ENCODE measurements at regions not wholly inside any gene's neighbourhood (a gene's known extent, or its start where the extent isn't known, plus 50 kb on each side); places are given as distances from the start of the nearest gene placed in this dataset.

DNA sequence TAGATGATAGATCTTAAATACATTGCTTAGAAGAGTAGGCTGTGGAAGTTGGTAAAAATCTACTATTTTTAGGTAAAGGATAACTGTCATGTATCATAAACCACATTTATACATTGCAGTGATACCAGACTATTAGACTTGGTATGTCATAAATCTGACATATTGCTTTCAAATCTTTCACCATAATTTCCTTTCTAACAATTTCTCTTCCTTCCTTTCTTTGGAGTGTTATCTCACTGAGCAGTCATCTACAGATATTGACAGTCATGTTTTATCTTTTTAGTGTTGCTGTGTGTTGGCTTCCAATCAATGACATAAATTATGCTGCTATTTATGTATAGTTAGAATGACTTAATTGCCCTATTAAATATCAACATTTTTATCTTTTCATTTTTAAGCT is 588.7 kb downstream of the TUSC7 start:
- DNase-seq (ENCODE audit: low read depth, low spot score), result no peak

DNA sequence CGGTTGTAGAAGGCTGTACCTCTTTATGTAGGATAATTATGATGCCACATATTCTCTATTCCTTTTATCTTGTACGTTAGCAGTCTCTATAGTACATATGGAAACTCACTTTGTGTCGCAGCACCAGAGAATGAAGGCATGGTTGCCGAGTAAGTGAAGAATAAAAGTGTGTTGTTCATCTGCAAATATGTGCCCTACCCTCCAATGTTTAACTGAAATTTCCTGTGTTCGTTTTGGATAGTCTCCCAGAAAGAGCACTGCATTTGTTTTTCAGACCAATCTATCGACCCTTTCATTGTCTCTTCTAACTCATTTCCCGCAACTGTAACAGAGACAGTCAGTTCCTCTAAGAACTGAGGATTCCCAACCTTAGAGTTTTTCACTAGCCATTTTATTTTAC is 592.8 kb downstream of the TUSC7 start:
- no peak for DNase-seq (ENCODE audit: low read depth, low spot score)

DNA sequence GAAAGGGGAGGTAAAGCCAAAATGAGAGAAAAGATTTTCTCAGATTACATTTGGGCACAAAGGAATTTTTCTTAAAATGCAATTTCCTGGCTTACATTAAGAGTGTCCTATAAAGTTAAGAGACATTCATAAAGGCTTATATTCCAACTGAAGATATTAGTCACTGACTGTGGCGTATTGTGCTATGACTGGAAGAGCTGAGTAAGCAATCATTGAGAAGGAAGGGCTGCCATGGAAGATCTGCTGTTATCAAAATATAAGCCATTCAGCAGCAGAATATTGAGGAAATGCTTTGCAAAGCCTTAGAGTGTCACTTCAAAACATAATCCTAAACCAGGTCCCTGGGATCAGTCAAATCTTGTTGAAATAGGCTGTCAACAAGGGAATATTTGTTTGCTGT is 593.9 kb downstream of the TUSC7 start:
- DNase-seq (ENCODE audit: low read depth, low spot score), result no peak

DNA sequence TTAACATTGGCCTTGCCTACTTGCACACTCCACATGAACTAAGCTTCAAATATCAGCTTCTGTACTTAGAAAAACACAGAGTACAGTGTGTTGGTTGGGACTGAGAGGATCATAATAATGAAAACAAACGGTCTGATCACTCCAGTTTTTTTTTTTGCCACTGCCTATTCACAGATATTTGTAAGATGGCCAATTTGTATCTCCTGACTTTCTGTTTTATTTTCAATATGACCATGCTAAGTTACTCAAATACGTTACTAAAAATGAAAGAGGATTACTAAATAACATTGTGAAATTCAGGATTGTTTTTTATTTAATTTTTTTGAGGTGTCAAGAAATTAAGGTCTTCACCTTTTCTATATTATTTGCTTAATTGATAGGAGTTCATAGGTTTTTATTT is 595.1 kb downstream of the TUSC7 start:
- DNase-seq (ENCODE audit: low read depth, low spot score), result no peak

DNA sequence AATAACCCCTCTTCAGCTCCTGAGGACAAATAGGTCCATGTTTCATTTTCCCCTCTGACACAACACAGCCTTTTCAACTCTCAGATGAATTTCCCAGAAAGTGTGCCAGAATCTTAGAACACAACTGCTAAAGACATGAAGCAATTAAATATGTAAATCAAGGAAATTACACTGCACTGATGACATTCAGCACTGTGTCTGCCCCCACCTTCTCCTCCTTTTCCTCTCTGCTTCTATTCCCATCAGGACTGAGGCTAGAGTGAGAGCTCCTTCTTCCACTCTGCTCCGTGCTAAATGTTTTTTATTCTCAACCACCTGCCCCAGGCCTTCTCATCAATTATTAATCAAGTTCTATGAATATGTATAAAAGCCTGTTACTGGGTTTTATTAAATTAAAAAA is 596.1 kb downstream of the TUSC7 start:
- DNase-seq (ENCODE audit: low read depth, low spot score), result no peak

DNA sequence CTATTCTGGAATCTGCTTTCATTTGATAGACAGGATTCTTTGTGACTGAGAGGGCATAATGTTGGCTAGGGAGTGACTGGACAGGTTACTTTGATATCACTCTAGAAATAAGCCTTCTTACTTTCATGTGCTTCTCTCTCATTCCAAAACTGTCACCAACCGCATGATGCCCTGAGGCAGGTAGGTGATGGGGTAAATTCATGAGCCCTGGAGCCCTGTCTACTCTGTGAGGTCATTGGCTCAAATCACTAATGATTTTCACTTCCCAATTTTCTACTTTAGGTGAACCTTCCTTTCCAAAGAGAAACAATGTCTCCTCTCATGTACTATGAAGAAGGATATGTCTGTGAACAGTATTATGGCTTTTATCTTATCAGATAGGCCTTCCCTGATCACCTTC is 596.7 kb downstream of the TUSC7 start:
- no peak for DNase-seq (ENCODE audit: low read depth, low spot score)

DNA sequence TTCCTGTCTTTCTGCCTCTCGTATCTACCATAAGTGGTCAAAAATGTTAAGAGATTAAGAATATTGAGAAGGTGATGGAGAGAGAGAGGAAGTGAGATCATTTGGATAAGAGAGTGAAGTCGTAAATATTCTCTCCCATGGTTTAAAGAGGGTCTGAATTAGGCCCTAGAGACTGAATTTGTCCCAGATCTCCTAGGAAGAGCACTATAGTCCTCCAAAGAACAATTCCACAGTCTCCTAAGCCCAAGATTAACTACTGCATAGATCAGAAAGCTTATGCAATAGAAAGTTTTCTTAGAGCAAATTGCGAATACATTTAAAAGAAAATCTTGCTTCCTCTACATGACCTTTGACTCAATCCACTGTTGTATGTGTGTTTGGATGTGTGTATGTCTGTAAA is 598.8 kb downstream of the TUSC7 start:
- no peak for DNase-seq (ENCODE audit: low read depth, low spot score)

DNA sequence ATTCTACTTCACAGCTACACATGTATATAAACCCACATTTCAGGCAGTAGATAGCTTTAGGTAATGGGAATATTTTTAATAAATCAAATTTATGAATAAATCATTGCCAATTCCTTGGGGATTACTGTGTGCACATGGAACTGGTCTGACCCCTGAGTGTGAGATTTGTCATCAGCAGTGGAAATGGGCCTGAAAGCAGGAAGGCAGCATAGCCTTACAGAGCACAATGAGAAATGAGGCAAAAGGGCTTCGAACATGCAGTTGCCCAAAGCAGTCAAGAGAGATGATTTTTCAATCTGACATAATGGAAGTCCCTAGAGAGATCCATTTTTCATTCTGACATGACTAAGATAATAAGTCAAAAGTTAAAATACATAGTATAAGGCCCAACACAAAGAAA is 599.2 kb downstream of the TUSC7 start:
- DNase-seq (ENCODE audit: low read depth, low spot score), result no peak

DNA sequence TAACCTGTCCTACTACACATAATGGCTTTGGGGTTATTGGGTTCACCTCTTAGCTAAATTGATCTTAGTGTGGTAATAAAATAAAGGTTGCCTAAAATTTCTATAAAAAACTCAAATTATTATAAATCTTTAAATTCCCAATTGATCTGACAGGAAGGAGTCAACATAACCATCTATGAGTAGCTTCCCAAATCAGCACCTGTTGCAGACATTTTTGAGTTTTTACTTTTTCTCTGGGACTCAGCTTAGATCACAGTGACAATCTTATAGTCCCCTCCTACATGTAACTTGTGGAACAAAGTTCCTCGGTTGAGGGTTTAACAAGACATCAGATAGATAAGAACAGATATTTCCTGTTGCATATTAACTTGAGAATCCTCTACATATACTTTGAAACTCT is 601.0 kb downstream of the TUSC7 start:
- no peak for DNase-seq (ENCODE audit: low read depth, low spot score)

DNA sequence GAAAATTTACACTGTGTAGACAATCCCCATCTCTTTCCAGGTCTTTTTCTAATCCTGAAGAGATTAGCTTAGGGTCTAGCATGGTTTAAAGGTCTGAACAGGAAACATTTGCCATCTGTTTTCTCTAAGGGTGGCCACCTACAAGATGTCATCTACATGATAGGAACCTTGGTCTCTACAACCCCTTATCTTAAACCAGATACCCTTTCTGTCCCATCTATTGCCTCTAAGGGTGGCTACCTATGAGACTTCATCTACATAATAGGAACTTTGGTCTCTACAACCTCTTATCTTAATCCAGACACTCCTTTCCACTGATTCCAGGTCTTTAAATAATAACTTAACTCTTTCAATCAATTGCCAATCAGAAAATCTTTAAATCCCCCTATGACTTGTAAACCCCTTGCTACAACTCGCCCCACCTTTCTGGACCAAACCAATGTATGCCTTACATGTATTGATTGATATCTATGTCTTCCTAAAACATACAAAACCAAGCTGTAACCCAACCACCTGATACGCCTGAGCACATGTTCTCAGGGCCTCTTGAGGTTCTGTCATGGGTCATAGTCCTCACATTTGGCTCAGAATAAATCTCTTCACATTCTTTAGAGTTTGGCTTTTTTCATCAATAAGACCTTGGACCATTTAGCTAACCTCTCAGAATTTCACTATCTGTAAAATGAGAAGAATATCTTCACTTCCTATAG is 605.0 kb downstream of the TUSC7 start:
- DNase-seq (ENCODE audit: low read depth, low spot score), result no peak

DNA sequence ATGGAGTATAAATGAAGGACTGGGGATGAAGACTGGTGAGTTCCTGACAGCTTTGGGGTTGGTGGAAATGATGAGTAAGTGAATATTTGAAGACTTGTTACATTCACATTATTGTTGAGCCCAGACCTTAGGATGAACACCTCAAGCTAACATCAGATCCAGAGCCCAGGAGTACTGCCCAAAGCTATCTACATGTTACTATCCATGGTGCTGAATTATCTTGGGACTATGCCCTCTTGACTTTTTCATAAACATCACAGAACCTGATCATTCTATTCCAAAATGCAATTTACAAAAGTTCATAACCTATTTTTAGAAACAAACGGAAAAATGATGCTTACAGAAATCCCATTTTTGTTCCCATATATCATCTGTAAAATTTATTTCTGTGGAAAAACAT is 613.3 kb downstream of the TUSC7 start:
- DNase-seq (ENCODE audit: low read depth, low spot score), result no peak

DNA sequence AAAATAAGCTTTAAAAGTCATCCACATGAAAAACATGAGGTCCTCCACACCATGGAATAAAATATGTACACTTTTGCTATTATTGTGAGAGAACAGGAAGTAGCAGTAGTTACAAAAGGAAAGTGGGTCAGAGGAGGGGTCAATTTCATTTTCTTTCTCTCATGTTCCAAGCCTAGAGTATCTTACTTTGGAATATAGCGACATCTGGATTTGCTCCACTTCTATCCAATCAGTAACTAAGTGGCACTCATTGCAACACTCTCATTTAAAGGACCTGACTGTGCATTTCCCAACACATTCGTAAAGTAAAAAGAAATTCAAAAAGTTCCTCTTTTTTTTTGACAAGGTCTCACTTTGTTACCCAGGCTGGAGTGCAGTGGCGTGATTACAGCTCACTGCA is 637.3 kb downstream of the TUSC7 start:
- no peak for DNase-seq (ENCODE audit: low read depth, low spot score)

DNA sequence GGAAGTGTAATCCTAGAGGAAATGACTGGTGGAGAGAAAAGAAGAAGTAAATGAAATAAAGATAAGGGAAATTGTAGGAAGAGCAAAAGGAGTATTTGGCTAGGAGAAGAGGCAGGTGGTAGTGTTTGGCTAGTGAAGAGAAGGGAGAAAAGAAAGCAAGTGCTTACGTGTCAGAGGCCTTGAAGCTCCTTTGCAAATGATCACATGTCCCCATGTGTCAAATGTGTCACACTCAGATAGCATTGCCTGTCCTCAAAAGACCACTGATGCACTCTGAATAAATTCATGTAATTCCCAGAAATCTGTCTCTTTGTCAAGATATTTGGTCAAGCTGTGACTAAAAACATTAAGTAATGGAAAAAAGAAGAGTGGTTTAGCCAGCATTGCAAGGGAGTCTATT is 639.3 kb downstream of the TUSC7 start:
- DNase-seq (ENCODE audit: low read depth, low spot score), result no peak

DNA sequence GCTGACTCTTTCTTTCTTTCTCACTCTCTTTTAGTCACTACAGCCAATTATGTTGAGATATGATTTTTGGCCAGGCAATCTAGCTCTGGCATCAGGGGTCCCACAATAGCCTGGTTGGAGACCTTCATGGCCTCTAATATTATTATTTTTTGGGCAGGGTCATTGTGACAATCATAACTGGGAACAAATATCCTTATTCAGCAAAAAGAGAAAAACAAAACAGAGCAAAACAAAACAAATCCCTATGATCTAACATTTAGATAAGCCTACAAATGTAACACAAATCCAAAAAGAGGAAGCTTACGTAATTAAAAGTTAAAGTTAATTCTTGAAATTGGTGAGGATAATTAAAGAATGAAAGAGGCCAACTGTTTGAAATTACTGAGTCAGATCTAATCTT is 640.0 kb downstream of the TUSC7 start:
- DNase-seq (ENCODE audit: low read depth, low spot score), result no peak

DNA sequence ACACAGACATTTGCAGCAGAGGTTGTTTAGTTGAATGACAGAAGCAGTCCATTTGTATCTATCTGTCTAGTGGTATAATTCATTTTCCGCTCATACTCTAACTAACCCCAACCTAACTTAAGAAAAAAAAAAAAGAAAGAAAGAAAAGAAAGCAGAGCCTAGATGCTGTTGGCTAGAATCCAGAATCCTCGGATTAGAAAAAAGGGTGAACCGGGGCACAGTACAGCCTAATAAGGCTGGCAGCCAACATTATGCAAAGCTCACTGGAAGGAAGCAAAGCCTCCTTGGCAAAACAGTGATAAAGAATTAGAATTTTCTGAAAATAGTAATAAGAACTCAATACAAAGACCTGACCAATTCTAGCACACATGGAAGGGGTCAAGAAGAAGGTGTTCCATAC is 640.8 kb downstream of the TUSC7 start:
- DNase-seq (ENCODE audit: low read depth, low spot score), result no peak

DNA sequence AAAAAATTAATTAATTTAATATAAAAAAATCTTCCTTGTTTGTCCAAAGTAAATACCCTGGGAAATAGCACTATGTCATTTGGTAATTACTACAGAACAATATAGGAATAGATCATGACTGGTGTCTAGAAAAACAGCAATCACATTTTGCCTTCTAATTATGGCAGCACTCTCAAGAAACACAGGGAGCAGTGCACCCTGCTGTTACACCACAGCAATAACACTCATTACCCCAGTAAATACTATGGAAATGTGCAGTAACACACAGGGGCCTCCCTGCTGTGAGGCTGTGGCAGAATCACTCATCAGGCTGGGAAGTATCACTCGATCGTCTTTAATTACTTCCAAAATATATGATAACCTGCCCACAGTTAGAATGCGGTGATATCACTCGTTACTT is 646.0 kb downstream of the TUSC7 start:
- no peak for DNase-seq (ENCODE audit: low read depth, low spot score)

DNA sequence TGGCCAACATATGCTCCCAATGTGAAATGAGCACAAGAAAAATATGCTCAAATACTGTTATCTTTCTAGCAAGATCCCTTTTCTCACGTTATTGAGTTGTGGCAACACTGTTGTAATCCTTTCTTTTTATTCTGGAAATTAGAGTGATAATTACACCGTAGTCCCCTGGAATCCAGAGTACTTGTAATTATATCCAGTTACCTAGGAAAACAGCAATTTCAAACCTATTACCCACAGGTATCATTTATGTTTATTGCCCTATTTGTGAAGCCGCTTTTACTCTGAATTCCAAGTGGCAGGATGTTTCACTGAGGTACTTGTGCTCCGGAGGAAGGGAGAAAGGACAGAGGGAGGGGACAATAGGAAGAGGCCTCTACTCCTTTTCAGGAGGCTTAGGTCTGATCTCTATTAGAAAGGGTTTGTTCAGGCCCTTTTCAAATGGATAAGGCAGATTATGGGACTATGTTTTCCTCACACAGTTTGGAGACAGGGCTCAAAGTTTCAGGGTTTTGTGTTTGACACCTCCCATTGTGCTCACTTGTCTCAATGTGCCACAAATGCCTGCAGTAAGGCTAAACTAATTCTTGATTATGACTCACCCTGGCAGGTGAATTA is 646.6 kb downstream of the TUSC7 start:
- DNase-seq (ENCODE audit: low read depth, low spot score), result no peak

DNA sequence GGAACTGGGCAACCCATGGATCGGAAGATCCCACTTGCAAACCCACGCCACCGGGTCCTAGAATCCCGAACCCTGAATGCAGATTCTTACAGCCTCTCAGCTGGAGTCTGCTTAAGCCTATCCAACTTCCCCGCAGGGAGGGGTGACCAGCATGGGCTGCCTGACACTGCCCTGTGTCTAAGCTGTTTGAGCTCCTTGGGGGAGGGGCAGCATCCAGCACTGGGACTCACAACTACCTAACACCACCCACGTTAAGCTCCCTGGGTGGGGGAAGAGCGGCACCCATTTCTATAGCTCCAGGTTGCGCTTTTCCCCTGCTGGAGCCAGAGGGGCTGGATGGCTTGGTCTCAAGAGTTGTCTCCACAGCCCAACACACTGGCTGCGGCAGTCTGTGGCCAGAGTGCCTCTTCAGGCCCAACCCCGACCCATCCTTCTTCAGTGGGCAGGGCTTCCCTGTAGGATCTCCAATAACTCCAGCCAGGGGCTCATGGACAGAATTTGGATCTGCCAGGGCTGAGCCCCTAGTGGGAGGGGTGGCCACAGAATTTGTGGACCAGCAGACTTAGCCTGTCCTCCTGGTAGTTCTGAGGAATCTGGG is 649.2 kb downstream of the TUSC7 start:
- DNase-seq (ENCODE audit: low read depth, low spot score), result no peak

DNA sequence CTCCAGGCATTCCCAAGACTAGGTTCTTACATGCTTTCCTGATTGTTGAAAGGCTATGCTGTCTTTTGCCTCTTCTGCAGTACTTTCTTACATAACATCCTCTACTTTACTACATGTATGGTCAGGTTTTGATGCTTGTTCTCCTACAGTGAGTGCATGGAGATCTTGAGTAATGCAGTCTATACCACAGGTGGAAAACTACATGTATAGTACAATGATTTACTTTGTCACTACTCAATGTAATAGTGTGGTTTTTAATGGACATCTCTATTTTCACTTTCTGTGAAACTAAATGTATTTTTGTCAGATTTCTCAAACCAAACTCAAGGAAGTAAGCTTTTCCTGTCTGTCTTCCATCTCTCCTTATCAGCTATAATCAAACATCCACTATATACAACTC is 657.0 kb downstream of the TUSC7 start:
- no peak for DNase-seq (ENCODE audit: low read depth, low spot score)

DNA sequence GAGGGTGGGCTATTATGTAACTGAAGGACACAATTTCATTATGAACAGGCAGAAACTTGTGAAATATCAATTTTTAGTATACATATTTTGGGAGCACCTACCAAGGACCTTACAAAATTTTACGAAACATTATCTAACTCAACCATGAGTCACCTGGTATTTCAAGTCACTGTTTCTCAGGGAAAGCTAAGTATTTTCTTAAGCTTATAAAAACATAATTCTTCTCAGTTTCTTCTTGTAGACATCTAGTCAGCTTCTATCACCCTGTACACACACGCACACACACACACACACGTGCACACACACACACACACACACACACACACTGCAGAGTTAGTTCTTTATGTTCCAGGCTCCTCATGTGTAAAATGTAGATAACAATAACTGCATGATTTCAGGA is 658.3 kb downstream of the TUSC7 start:
- DNase-seq (ENCODE audit: low read depth, low spot score), result no peak

DNA sequence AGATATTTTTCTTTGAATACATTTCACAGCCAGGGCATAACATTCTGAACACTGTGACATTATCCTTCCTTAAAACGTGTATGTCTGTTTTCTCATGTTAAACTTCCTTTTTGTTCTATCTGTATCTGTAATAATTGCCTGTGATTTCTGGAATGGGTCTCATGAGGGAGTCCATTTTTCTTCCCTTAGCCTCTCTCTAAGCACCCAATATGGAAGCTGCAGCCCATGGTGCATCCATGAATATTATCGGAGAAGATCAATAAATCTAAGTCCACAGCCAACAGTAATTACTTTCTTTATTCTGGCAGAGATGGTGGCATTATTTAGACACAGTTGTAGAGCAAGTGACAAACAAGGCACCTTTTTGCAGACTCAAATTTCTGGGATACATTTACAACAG is 671.1 kb downstream of the TUSC7 start:
- no peak for DNase-seq (ENCODE audit: low read depth, low spot score)

DNA sequence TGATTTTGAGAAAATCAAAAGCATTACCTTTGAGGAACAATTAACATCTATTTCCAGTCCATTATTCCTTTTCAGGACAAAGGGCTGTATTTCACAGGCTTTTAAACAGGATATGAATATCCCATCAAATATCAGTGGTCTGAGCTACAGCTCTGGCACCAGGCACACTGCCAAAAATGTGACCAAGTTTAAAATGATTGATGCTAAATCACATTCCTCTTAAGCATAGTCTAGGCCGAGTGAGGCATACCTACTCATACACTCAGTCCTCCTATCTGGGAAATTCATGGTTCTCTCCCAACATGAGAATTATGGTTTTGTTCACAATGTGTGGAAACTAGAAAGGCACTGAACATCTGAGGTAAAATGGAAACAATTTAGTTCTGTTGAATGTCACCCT is 683.5 kb downstream of the TUSC7 start:
- DNase-seq (ENCODE audit: low read depth, low spot score), result no peak

DNA sequence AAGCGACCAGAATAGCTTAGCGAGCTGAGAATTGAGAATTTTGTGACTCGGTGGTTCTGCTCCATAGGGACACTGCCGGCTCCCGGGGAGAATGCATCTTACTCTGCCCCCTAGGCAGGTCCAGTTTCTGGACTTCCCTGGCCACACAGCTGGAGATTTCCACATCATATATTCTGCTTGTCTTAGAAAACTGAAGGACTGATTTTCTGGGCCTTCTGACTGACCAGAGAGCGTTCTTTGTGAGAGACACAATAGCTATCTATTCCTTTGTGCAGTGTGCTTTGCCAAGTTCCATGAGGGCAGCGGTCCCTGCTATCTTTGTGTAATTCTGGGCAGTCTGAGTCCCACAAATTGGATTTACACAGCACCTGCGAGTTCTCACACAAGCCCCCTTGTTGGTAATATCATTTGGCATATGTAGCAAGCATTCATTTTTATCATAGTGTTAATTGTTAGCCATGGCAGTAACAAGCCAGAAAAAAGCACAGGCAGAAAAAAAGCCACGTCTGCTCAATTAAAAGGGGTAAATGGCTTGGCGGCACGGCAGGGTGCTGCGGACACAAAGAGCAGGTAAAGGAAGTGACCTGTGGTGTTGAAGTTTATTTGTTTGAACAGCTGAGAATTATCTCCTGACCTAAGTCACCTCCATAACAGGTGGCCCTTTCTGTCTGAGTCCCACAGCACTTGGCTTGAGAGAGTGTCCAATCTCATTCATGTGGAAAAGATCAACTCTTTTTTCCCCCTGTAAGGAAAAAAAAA is 688.7 kb downstream of the TUSC7 start:
- no peak for DNase-seq (ENCODE audit: low read depth, low spot score)

Measured in brain pericyte (primary cell).